H1 (cell line): ENCODE measurements at regions not wholly inside any gene's neighbourhood (a gene's known extent, or its start where the extent isn't known, plus 50 kb on each side); places are given as distances from the start of the nearest gene placed in this dataset.

Experiments
- CHD2 ChIP-seq: IDR thresholded peaks from 2 replicates; pipeline ENCODE4 v1.6.1; 2012; ENCODE audit warnings: low read length, improper control_type of control experiment

GRCh38 chr3:194957743-194958240, 272.1 kb downstream of the FAM43A start (continued):
- no peak for TF ChIP-seq CHD2
